GM23338 (cell line): ENCODE measurements at regions not wholly inside any gene's neighbourhood (a gene's known extent, or its start where the extent isn't known, plus 50 kb on each side); places are given as distances from the start of the nearest gene placed in this dataset.
A peak's percentile ranks its signal among the peaks of the same experiment; 100 is the strongest.

Experiments used
- ATAC-seq: fragments of 200-7000 bp; cut with Tn5 transposase; 3 replicates; pipeline ENCODE4 v1.9.1; 2020
- DNase-seq: peaks from one replicate; pipeline ENCODE4 v3.0.0-alpha.2; 2015; ENCODE audit warnings: low spot score
- H2AFZ ChIP-seq: fragments of 200-600 bp; sonication (generic); 2 replicates; pipeline ENCODE4 v1.8.0; 2016; ENCODE audit warnings: antibody characterized with exemption, mild to moderate bottlenecking, moderate library complexity
- H3F3A ChIP-seq: fragments of 200-600 bp; sonication (generic); replicated peaks from 2 replicates; pipeline ENCODE4 v1.8.0; 2017; ENCODE audit warnings: antibody characterized with exemption, mixed run types, low read depth
- H3K27ac ChIP-seq: fragments of 200-600 bp; sonication (generic); 2 replicates; pipeline ENCODE4 v1.6.1; 2016; ENCODE audit warnings: low read depth
- H3K27me3 ChIP-seq: fragments of 200-600 bp; sonication (generic); 2 replicates; pipeline ENCODE4 v1.8.0; 2016; ENCODE audit warnings: mild to moderate bottlenecking, mixed run types, moderate library complexity; ENCODE audit not compliant: insufficient read depth
- H3K36me3 ChIP-seq: fragments of 200-600 bp; sonication (generic); 2 replicates; pipeline ENCODE4 v1.8.0; 2016; ENCODE audit warnings: mild to moderate bottlenecking; ENCODE audit not compliant: insufficient read depth
- H3K4me1 ChIP-seq: fragments of 200-600 bp; sonication (generic); 2 replicates; pipeline ENCODE4 v1.8.0; 2016; ENCODE audit warnings: mild to moderate bottlenecking, moderate library complexity; ENCODE audit not compliant: insufficient read depth
- H3K4me2 ChIP-seq: fragments of 200-600 bp; sonication (generic); 2 replicates; pipeline ENCODE4 v1.7.1; 2017; ENCODE audit warnings: mixed run types
- H3K4me3 ChIP-seq: fragments of 200-600 bp; sonication (generic); 2 replicates; pipeline ENCODE4 v1.6.1; 2016; ENCODE audit warnings: mixed run types
- H3K79me2 ChIP-seq: fragments of 200-600 bp; sonication (generic); replicated peaks from 2 replicates; pipeline ENCODE4 v1.8.0; 2017; ENCODE audit warnings: mild to moderate bottlenecking; ENCODE audit not compliant: insufficient read depth
- H3K9me2 ChIP-seq: fragments of 200-600 bp; sonication (generic); 2 replicates; pipeline ENCODE4 v1.8.0; 2017; ENCODE audit not compliant: insufficient read depth
- H4K20me1 ChIP-seq: fragments of 200-600 bp; sonication (generic); replicated peaks from 2 replicates; pipeline ENCODE4 v1.8.0; 2017; ENCODE audit warnings: mild to moderate bottlenecking; ENCODE audit not compliant: insufficient read depth
- H3K27ac Mint-ChIP-seq: 2 replicates; pipeline ENCODE4 v1.8.0; 2020; ENCODE audit warnings: inconsistent platforms, mild to moderate bottlenecking, moderate library complexity, mixed read lengths
- H3K27me3 Mint-ChIP-seq: 3 replicates; pipeline ENCODE4 v1.8.0; 2022; ENCODE audit warnings: low read depth, mild to moderate bottlenecking, moderate library complexity, mixed read lengths, inconsistent platforms; ENCODE audit not compliant: insufficient read depth, poor library complexity
- H3K36me3 Mint-ChIP-seq: 3 replicates; pipeline ENCODE4 v1.8.0; 2021; ENCODE audit warnings: low read depth, mild to moderate bottlenecking, inconsistent platforms, moderate library complexity, mixed read lengths
- H3K4me1 Mint-ChIP-seq: 3 replicates; pipeline ENCODE4 v1.8.0; 2020; ENCODE audit warnings: mild to moderate bottlenecking, inconsistent platforms, mixed read lengths
- H3K4me3 Mint-ChIP-seq: 3 replicates; pipeline ENCODE4 v1.8.0; 2021; ENCODE audit warnings: moderate library complexity, mild to moderate bottlenecking, inconsistent platforms, mixed read lengths
- H3K9me3 Mint-ChIP-seq: 3 replicates; pipeline ENCODE4 v1.8.0; 2020; ENCODE audit warnings: moderate library complexity, mild to moderate bottlenecking, inconsistent platforms, mixed read lengths
- CTCF ChIP-seq, 2 experiments: fragments of 200-600 bp in 1 of 2; sonication (generic) in 1 of 2; conservative IDR thresholded peaks; 2 replicates each; pipeline versions ENCODE4 v1.5.1 to v1.6.1; 2016 to 2017; ENCODE audit warnings: antibody characterized with exemption in 2 of 2, low read depth in 2 of 2, mild to moderate bottlenecking in 2 of 2, moderate library complexity in 1 of 2
- ETS1 ChIP-seq: IDR thresholded peaks from 2 replicates; pipeline ENCODE4 v1.6.1; 2016; ENCODE audit warnings: antibody characterized with exemption
- EZH2 ChIP-seq: fragments of 200-600 bp; sonication (generic); IDR thresholded peaks from one replicate; pipeline ENCODE4 v1.8.0; 2017; ENCODE audit warnings: antibody characterized with exemption, mild to moderate bottlenecking, low read depth; ENCODE audit not compliant: unreplicated experiment
- EZH2phosphoT487 ChIP-seq: fragments of 200-600 bp; sonication (generic); IDR thresholded peaks from one replicate; pipeline ENCODE4 v1.8.1; 2018; ENCODE audit warnings: antibody characterized with exemption; ENCODE audit not compliant: unreplicated experiment
- POLR2AphosphoS5 ChIP-seq: IDR thresholded peaks from 2 replicates; pipeline ENCODE4 v1.6.1; 2016; ENCODE audit warnings: antibody characterized with exemption, low read depth
- ZNF114 ChIP-seq: fragments of 250-450 bp; sonication (Bioruptor Pico); IDR thresholded peaks from 2 replicates; pipeline ENCODE4 v1.5.0; 2020; ENCODE audit warnings: mild to moderate bottlenecking, moderate library complexity
- ZNF331 ChIP-seq: fragments of 250-450 bp; sonication (Bioruptor Pico); IDR thresholded peaks from 2 replicates; pipeline ENCODE4 v1.5.0; 2020; ENCODE audit warnings: low read depth, mild to moderate bottlenecking, moderate library complexity
- ZNF462 ChIP-seq: fragments of 250-450 bp; sonication (Bioruptor Pico); IDR thresholded peaks from 2 replicates; pipeline ENCODE4 v1.5.0; 2020; ENCODE audit warnings: mild to moderate bottlenecking, moderate library complexity

GRCh38 chr3:70803319-70803718 is 490.9 kb upstream of the MDFIC2 start (continued):
- TF ChIP-seq ZNF462 (CRISPR knock-in tag) (no peak), EZH2phosphoT487 (no peak)

GRCh38 chr3:70800951-70801350 is 488.5 kb upstream of the MDFIC2 start:
- Histone ChIP-seq H3K4me3 (no peak overlapping the region), H3F3A (no peaks in the 10 kb centered on the region), H3K36me3 (no peaks in the 10 kb centered on the region), H3K9me2 (peaks cover 14% of the 10 kb centered on the region; the same call in 1 of the 2 replicates), H3K79me2 (no peaks in the 10 kb centered on the region), H2AFZ (no peak overlapping the region), H4K20me1 (no peaks in the 10 kb centered on the region), H3K4me2 (no peak overlapping the region), H3K27ac (no peak overlapping the region), H3K4me1 (no peaks in the 10 kb centered on the region), H3K27me3 (no peaks in the 10 kb centered on the region)
- Mint-ChIP-seq H3K36me3 (no peaks in the 10 kb centered on the region), H3K4me3 (no peak overlapping the region), H3K4me1 (peaks cover 4% of the 10 kb centered on the region; the same call in 2 of the 3 replicates), H3K9me3 (no peaks in the 10 kb centered on the region), H3K27ac (no peak overlapping the region), H3K27me3 (no peaks in the 10 kb centered on the region)
- ATAC-seq: no peak
- DNase-seq: no peak
- TF ChIP-seq ZNF114 (CRISPR knock-in tag) (no peak), EZH2 (no peak)

- no peak overlapping the region for H3K27ac Mint-ChIP-seq
- DNase-seq (no peak), ATAC-seq (no peak)
- H3K27ac ChIP-seq: no peak overlapping the region
- H3F3A ChIP-seq: no peaks in the 10 kb centered on the region
- no peak for TF ChIP-seq EZH2phosphoT487
- no peak for TF ChIP-seq CTCF (conservative IDR thresholded peaks at IDR 0.05; ENCODE audit: low read depth in 2 of 2)
- no peak for TF ChIP-seq EZH2
- no peak for TF ChIP-seq ZNF331 (CRISPR knock-in tag)
- no peak for TF ChIP-seq POLR2AphosphoS5
- TF ChIP-seq ETS1: no peak
- H3K4me3 Mint-ChIP-seq: no peak overlapping the region
- H3K9me3 Mint-ChIP-seq: no peaks in the 10 kb centered on the region; the same call in 2 of the 3 replicates
- no peaks in the 10 kb centered on the region for H3K4me1 ChIP-seq
- H3K4me1 Mint-ChIP-seq: no peaks in the 10 kb centered on the region
- H3K4me3 ChIP-seq: no peak overlapping the region
- H2AFZ ChIP-seq: 0 out of 2 replicates have a peak overlapping the region, but pooled peaks have one; percentile 29
- no peaks in the 10 kb centered on the region for H3K36me3 ChIP-seq
- no peaks in the 10 kb centered on the region for H3K36me3 Mint-ChIP-seq
- no peak overlapping the region for H3K4me2 ChIP-seq
- no peaks in the 10 kb centered on the region for H3K79me2 ChIP-seq
- H3K27me3 Mint-ChIP-seq: no peaks in the 10 kb centered on the region
- H3K9me2 ChIP-seq: no peaks in the 10 kb centered on the region
- H4K20me1 ChIP-seq: no peaks in the 10 kb centered on the region
- no peaks in the 10 kb centered on the region for H3K27me3 ChIP-seq
Observed at GRCh38 chr3:70789878-70790277, 477.4 kb upstream of the MDFIC2 start.
